CD4-positive, alpha-beta T cell (primary cell): ENCODE measurements at regions not wholly inside any gene's neighbourhood (a gene's known extent, or its start where the extent isn't known, plus 50 kb on each side); places are given as distances from the start of the nearest gene placed in this dataset.

Source experiments
- ATAC-seq: fragments of 200-7000 bp; cut with Tn5 transposase; one replicate; pipeline ENCODE4 v1.10.0; 2022; ENCODE audit warnings: mild to moderate bottlenecking; ENCODE audit not compliant: poor library complexity
- CTCF ChIA-PET: fragments of 350-600 bp; sonication (Branson Sonifier 250); formaldehyde crosslinking; loops from one replicate; lab custom pipeline; 2021; ENCODE audit warnings: antibody characterized with exemption, inconsistent platforms; lab: Charles Lee
- POLR2A ChIA-PET: fragments of 350-600 bp; sonication (Branson Sonifier 250); formaldehyde crosslinking; loops from one replicate; lab custom pipeline; 2021; ENCODE audit warnings: antibody characterized with exemption, inconsistent platforms; lab: Charles Lee
- DNase-seq, 14 experiments: peaks; one replicate each; pipeline ENCODE4 v3.0.0-alpha.2; 2013 to 2020; ENCODE audit warnings: mixed read lengths in 2 of 14
- H3K27ac ChIP-seq, 2 donors: one replicate each; pipeline versions ENCODE4 v1.5.1 to v1.7.0; 2013; ENCODE audit warnings: low read length in 2 of 2, low read depth in 1 of 2, mild to moderate bottlenecking in 1 of 2
- H3K27me3 ChIP-seq, 2 experiments: 1 replicate in 1 of 2; 2 replicates in 1 of 2; pipeline versions ENCODE4 v1.6.1 to v1.7.0; 2013; ENCODE audit warnings: low read length in 2 of 2, control low read depth in 1 of 2, mild to moderate bottlenecking in 1 of 2, moderate library complexity in 1 of 2; ENCODE audit not compliant: insufficient read depth in 2 of 2, control insufficient read depth in 1 of 2
- H3K36me3 ChIP-seq: one replicate; pipeline ENCODE4 v1.6.1; 2013; ENCODE audit warnings: low read length, control low read depth; ENCODE audit not compliant: insufficient read depth
- H3K4me1 ChIP-seq: one replicate; pipeline ENCODE4 v1.6.1; 2013; ENCODE audit warnings: low read length, control low read depth; ENCODE audit not compliant: insufficient read depth
- H3K4me3 ChIP-seq: one replicate; pipeline ENCODE4 v1.5.1; 2013; ENCODE audit warnings: mild to moderate bottlenecking, low read length, moderate library complexity
- H3K9me3 ChIP-seq, 2 experiments: 1 replicate in 1 of 2; 2 replicates in 1 of 2; pipeline versions ENCODE4 v1.6.1 to v1.7.0; 2013; ENCODE audit warnings: low read length in 2 of 2, mild to moderate bottlenecking in 2 of 2, control low read depth in 1 of 2, moderate library complexity in 1 of 2; ENCODE audit not compliant: control insufficient read depth in 1 of 2, insufficient read depth in 1 of 2
- H3K27ac Mint-ChIP-seq: one replicate; pipeline ENCODE4 v1.8.0; 2020; ENCODE audit warnings: mixed read lengths
- H3K27me3 Mint-ChIP-seq: one replicate; pipeline ENCODE4 v1.8.0; 2021; ENCODE audit warnings: mixed read lengths
- H3K36me3 Mint-ChIP-seq: one replicate; pipeline ENCODE4 v1.8.0; 2021; ENCODE audit warnings: low read depth, mixed read lengths
- H3K4me1 Mint-ChIP-seq: one replicate; pipeline ENCODE4 v1.8.0; 2021; ENCODE audit warnings: low read depth, mixed read lengths
- H3K4me3 Mint-ChIP-seq: one replicate; pipeline ENCODE4 v1.8.0; 2020; ENCODE audit warnings: mild to moderate bottlenecking, mixed read lengths
- H3K9me3 Mint-ChIP-seq: one replicate; pipeline ENCODE4 v1.8.0; 2020; ENCODE audit warnings: mixed read lengths
- CTCF ChIP-seq: fragments of 200-600 bp; IDR thresholded peaks from one replicate; pipeline ENCODE4 v1.8.0; 2022; ENCODE audit warnings: antibody characterized with exemption, mild to moderate bottlenecking
- intact Hi-C, 2 experiments: fragments of 100-400 bp; cut with DNase I in 1 of 2; cut with micrococcal nuclease in 1 of 2; formaldehyde crosslinking; loops; one replicate each; pipeline versions ENCODE4 v1.15.1 to v1.9.0; 2023 to 2025; cut with DNase I, micrococcal nuclease

- no peaks in the 10 kb centered on the region for H3K36me3 Mint-ChIP-seq
- DNase-seq (no peak), ATAC-seq (no peak)
- H3K27ac Mint-ChIP-seq, result no peak overlapping the region
- CTCF ChIA-PET, result no interaction called here
- no peaks in the 10 kb centered on the region for H3K4me1 Mint-ChIP-seq
- Histone ChIP-seq H3K4me3 (no peak overlapping the region), H3K9me3 (no peaks in the 10 kb centered on the region), H3K27me3 (peaks cover 0 to 4% of the 10 kb centered on the region in 2 experiments), H3K27ac (no peak overlapping the region), H3K4me1 (no peaks in the 10 kb centered on the region), H3K36me3 (no peaks in the 10 kb centered on the region)
- H3K9me3 Mint-ChIP-seq, result peaks cover 4% of the 10 kb centered on the region
- no peak overlapping the region for H3K4me3 Mint-ChIP-seq
- H3K27me3 Mint-ChIP-seq, result peaks cover 64% of the 10 kb centered on the region
- no peak for TF ChIP-seq CTCF
- POLR2A ChIA-PET, result no interaction called here
- intact Hi-C loops, result no loop called here
These were observed 68.2 kb upstream of the TJP1 start for GRCh38 chr15:29890336-29891095.

DNA sequence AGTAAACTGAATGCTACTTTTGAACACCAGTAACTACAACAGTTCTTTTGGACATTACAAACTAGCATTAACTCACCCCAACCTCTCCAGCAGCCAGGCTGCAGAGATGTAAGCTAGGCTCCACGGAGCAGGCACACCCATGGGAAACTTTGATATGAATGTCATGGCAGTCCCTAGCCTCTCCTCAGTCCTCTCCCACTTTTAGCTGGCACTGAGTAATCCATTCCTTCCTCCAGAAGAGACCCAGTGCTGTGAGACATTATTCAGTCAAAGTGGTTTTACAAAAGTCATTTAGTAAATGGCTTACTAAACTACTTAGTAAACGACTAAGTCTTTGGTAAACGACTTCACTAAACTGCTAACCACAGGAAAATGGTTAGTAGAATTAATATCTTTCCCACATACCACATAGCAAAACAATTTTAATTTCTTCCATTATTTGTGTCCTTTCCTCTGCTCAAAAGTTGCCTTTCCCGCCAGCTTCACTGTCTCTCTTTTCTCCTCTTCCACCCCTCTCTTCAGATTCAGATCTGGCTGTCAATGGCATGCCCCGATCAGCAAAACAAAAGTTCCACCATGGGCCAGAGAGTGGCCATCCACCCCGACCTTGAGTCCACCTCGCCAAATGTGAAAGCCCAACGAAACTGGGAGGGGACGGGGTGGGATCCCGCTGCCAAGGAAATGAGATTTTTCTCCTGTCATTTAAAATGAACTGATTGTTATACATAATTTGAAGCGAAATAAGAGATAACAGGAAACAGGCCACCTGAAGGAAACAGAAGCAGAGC is 67.5 kb upstream of the TJP1 start:
- Histone ChIP-seq H3K9me3 (no peaks in the 10 kb centered on the region), H3K36me3 (no peaks in the 10 kb centered on the region), H3K4me3 (no peak overlapping the region), H3K4me1 (no peaks in the 10 kb centered on the region), H3K27me3 (peaks cover 0 to 11% of the 10 kb centered on the region in 2 experiments), H3K27ac (no peak overlapping the region)
- Mint-ChIP-seq H3K27me3 (peaks cover 63% of the 10 kb centered on the region), H3K4me3 (no peak overlapping the region), H3K4me1 (no peaks in the 10 kb centered on the region), H3K36me3 (no peaks in the 10 kb centered on the region), H3K27ac (no peak overlapping the region), H3K9me3 (no peaks in the 10 kb centered on the region)
- DNase-seq, result no peak
- ChIA-PET POLR2A (no interaction called here), CTCF (no interaction called here)
- intact Hi-C loops, result no loop called here
- no peak for TF ChIP-seq CTCF
- no peak for ATAC-seq

DNA sequence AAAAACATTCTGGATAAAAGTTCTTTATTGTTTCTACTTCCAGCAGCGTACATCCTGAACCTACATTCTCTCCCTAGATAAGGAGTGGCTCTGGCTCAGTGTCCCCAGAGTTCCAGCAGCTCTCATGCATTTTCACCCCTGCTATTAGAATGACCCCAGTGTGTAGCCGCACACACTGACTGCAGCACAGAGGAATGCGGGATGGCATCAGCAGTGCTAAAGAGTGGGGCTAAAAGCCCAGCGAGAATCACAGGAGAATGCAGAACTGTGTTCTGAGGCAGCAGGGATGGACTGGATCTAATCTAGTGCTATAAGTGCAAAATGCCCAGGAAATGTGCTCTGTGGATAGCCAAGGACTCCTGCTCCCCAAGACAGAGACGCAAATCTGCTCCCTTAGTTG is 66.4 kb upstream of the TJP1 start:
- no peaks in the 10 kb centered on the region for H3K36me3 ChIP-seq
- H3K27ac ChIP-seq, result no peak overlapping the region
- no peak overlapping the region for H3K4me3 ChIP-seq
- H3K4me1 Mint-ChIP-seq, result no peaks in the 10 kb centered on the region
- intact Hi-C loops, result no loop called here
- ChIA-PET CTCF (no interaction called here), POLR2A (no interaction called here)
- H3K4me3 Mint-ChIP-seq, result no peak overlapping the region
- no peaks in the 10 kb centered on the region for H3K36me3 Mint-ChIP-seq
- H3K9me3 ChIP-seq, result no peaks in the 10 kb centered on the region
- DNase-seq (no peak), ATAC-seq (no peak)
- H3K9me3 Mint-ChIP-seq, result no peaks in the 10 kb centered on the region
- H3K27me3 Mint-ChIP-seq, result peaks cover 68% of the 10 kb centered on the region
- H3K27ac Mint-ChIP-seq, result no peak overlapping the region
- no peak for TF ChIP-seq CTCF
- peaks cover 0 to 11% of the 10 kb centered on the region in 2 experiments for H3K27me3 ChIP-seq
- no peaks in the 10 kb centered on the region for H3K4me1 ChIP-seq
